ENCODE measurements at regions not wholly inside any gene's neighbourhood (a gene's known extent, or its start where the extent isn't known, plus 50 kb on each side); places are given as distances from the start of the nearest gene placed in this dataset.

DNA sequence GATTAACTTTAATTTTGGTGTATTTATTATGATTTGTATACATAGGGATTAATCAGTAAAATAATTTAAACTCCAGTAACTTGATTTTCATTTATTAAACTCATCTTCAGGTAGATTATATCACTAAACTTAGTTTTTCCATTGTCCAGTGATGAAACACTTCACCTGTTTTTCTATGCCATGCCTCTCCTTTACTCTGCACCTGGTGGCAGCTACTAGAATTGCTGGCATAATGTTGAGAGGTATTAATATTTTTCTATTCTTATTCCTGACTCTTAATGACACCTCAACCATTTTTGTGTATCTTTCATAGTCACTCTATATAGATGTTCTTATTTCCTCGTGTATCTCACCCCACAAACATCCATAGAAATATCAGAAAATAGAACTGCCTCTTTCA is 940.3 kb upstream of the CRIM1 start:
- TF ChIP-seq CTCF (conservative IDR thresholded peaks at IDR 0.05; ENCODE audit: low read depth, low read length) (peak; percentile 32; the same call in 1 of the 2 replicates), EZH2 (IDR thresholded peaks at IDR 0.05; ENCODE audit: borderline replicate concordance, low read depth, low read length, poor library complexity, severe bottlenecking) (no peak)
